ENCODE measurements at regions not wholly inside any gene's neighbourhood (a gene's known extent, or its start where the extent isn't known, plus 50 kb on each side); places are given as distances from the start of the nearest gene placed in this dataset.

DNA sequence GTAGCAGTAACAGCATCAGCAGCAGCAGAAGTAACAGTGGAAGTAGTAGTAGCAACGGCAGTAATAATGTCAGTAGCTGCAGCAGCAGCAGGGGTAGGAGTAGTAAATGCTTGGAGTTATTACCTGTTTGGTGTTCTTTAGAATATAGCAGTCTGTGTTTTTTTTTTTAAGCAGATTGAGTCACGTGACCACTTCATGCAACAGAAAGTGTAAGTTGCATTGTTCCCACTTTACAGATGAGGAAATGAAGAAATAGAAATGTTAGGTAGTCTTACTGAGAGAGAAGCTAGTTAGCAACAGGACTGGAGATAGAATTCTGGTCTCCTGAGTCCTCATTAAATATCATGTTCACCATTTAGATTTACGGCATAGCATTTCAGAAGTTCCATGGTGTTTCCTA is 358.2 kb downstream of the HAPSTR1 start:
- no peak for DNase-seq (ENCODE audit: low read depth)

DNA sequence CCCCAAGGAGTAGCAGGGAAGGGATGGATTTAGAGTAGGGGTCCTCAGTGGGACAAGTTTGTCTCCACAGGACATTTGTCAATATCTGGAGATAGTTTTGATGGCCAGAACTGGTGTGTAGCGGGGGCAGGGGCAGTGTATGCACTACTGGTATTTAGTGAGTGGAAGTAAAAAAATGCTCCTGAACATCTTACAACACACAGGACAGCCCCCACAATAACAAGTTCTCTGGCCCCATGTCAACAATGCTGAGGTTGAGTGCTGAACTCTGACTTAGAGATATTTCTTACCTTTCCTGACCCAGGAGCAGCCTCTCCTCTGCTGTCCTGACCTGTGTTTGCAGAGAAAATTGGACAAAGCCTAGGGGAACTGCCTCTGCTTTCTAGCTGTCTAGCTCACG is 365.8 kb downstream of the HAPSTR1 start:
- no peak for DNase-seq (ENCODE audit: low read depth)

DNA sequence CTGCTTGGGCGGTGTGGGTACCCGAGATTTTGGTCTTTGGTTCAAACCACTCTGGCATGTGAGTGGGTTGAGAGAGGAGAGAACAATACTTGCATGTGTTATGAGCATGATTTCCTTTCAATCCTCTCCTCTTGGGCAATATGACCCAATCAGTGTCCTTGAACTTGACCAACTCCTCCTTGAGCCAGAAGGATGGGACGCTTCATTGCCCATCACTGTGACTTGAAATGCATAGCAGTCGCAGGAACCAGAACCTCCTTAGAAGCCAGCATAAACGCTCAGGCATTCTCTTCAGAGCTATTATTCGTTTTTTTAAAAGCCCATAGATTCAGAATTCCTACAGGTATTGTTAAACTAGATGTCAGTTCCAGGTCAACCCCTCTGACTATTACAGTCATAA is 367.4 kb downstream of the HAPSTR1 start:
- DNase-seq (ENCODE audit: low read depth), result no peak

DNA sequence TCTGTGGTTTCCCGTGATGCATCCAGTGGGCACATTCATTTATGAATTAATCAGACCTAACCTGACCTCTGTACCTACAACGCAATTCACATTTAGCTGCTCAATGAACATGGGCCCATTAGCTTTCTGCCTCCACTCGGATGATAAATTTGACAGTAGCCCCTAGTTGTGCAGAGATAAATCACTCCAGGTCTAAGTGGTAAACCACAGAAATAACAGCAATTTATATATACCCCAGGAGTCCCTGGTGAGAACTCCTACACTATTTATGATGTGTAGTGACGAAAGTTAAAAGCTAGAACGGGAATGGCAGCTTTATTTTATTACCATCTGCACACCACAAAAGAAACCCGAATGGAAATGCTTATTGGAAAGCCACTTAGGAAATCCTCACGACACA is 371.5 kb downstream of the HAPSTR1 start:
- no peak for DNase-seq (ENCODE audit: low read depth)

DNA sequence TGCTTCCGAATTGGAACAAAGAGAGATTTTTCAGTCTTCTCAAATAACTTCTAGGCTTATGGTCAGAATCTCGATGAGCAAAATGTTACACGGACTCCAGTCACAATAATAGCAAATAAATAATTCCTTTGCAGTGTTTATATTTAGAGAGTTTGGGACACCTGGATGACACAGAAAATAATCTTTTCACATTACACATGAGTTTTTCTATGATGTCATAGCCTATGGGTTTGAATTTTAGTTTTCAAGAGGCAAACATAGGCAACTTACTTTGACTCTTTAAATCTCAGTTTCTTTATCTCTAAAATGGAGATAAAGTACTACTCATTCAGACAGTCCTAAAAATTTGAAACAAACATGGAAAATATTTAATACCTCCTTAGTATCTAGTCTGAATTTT is 372.0 kb downstream of the HAPSTR1 start:
- no peak for DNase-seq (ENCODE audit: low read depth)

DNA sequence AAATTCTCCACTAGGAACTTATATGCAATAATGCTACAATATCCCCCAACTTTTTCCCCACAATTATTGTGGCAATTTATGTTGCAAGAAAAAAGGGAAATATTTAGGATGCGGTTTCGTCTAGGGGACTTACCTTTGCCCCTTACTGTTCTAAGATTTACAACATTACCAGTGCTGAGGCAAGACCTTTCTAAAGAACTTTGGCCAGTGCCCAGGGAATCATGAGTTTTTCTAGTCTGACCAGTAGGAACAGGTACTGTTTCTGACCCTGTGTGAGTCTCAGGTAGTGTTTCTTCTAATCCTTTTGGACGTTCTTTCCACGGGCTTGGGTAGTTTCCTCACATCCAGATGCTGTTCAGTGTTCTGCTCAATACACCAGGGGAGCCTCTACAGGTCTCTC is 373.7 kb downstream of the HAPSTR1 start:
- DNase-seq (ENCODE audit: low read depth), result no peak

DNA sequence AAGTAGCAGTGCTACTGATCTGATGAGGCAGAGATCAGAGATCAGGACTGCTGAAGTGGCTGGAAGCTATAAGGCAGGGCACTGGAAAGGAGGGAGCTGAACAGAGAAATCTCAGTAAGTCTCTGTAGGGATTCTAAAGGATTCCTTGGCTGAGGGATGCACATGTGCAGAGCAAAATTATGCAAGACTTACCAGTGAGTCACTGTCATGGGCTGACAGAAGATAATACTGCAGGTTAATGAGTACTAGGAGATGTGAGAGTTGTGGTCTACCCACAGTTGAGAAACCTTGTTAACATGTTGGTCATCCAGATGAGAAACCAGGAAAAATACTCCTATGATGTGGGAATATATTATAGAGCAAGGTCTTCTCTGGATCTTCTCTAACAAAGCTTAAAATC is 378.1 kb downstream of the HAPSTR1 start:
- no peak for DNase-seq (ENCODE audit: low read depth)

DNA sequence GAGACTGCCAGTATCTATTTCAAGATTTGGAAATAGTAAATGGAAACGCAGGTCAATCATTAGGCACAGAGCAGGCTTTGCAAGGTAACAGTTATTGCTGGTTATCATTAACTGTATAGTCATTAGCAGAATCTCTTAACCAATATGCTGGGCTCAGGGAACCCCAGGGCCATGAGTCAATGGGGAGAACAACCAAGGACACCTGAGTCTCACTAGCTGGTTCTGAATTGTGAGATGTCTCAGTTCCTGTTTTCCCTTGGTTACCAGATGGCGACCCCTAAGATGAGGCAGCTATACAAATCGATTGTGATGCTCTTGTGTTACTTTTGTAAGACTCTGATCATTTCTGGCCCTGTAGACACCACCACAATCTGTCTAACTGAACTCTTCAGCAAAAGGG is 385.3 kb downstream of the HAPSTR1 start:
- no peak for DNase-seq (ENCODE audit: low read depth)

DNA sequence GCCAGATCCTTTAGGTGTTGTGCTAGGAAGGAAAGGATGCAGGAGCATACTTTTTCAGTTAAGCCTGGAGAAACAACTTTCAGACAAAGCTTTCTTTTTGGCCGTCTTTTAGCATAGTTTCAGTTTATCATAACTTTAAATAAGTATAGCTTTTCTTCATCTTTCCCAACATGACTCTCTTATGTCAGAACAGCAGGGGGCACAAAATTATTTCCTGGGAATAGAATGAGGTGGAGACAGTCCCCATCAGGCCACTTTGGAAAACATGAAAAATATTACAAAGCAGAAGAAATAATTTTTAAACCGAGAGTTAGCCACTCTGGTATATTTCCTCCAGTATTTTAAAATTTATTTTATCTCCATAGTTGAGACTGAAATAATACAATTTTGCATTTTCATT is 387.6 kb downstream of the HAPSTR1 start:
- DNase-seq (ENCODE audit: low read depth), result no peak

DNA sequence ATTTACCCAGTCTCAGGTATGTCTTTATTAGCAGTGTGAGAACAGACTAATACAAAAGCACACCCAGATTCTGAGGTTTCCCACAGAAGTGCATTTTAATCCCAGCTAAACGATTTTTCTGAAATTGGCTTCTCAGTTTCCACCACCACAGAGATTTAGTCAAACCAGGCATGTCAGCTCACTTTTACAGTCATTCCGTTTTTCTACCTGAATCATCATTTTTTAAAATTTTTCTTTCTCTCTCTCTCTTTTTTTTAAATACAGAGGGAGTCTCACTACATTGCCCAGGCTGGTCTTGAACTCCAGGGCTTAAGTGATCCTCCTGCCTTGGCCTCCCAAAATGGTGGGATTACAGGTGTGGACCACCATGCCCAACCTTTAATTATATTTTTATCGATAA is 389.1 kb downstream of the HAPSTR1 start:
- no peak for DNase-seq (ENCODE audit: low read depth)

DNA sequence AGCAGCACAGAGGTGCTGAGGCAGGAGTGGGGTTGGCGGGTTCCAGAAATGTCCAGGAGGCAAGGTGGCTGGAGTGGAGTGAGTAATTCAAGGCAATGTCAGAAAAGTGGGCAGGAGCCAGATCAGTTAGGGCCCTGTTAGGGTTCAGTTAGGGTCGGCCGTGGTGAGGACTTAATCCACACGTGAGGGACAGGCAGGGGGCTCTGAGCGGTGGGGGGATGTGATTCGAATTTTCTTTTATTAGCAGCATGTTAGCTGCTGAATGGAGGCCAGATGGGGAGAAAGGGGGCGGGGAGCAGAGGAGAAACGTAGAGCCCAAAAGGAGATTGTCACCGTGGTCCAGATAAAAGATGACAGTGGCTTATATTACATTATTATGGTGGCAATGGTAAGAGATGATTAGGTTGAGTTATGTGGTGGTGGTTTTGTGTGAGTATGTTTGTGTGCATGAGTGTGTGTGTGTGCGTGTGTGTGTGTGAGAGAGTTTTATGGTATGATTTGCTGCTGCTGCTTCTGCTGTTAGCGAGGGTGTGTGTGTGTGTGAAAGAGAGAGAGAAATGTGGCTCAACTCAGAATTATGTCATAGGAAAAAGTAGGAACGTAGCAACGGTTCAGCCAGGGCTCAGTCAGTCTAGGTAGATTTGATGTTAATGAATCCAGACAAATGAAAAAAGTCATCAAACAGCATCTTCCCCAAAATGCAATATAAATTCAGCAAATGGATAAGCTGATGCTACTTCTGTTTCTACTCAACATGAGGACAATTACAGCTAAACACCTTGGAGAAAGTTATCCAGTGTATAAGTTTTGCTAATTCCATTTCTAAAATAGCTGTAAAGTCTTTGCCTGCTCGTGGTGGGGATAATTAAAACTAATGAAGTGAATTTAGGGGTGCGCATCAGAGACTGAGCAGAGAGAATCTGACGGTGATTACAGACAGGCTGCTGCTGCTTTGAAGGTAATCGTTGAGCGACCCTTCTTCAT is 390.6 kb downstream of the HAPSTR1 start:
- DNase-seq (ENCODE audit: low read depth), result no peak

DNA sequence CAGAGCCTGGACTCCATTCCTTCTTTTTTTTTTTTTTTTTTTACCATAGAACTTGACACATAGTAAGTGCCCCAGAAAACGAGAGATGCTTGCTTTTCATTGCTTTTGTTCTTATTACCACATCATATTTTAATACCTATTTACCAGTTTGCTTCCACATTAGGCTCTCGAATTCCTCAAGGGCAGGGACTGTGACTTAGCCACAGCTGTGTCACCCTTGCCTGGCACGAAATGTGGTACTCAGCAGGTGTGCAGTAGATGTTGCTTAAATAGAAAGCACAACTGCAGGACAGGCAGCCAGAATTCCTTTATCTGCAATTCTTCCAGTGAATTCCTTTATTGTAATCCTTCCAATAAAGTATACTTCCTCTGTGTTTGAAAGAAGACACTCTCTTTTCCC is 393.0 kb downstream of the HAPSTR1 start:
- DNase-seq (ENCODE audit: low read depth), result no peak

DNA sequence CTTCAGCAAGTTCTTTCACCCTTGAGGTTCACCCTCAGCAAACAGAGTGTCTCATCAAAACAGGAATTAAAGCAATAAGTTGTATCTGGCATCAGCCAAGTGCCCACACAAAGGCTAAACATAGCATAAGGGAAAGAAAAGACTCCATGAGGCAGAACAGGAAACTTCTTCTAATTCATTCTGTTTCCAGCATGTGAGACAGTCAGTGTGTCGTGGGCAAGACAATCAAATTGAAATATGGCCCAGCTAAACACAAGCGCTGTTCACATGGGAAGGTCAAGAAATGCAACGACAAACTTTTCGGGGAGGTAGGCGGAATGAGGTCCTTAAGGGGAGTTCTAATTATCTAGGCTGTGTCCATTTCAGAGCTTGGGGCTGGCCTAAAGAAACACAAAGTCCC is 393.4 kb downstream of the HAPSTR1 start:
- no peak for DNase-seq (ENCODE audit: low read depth)

DNA sequence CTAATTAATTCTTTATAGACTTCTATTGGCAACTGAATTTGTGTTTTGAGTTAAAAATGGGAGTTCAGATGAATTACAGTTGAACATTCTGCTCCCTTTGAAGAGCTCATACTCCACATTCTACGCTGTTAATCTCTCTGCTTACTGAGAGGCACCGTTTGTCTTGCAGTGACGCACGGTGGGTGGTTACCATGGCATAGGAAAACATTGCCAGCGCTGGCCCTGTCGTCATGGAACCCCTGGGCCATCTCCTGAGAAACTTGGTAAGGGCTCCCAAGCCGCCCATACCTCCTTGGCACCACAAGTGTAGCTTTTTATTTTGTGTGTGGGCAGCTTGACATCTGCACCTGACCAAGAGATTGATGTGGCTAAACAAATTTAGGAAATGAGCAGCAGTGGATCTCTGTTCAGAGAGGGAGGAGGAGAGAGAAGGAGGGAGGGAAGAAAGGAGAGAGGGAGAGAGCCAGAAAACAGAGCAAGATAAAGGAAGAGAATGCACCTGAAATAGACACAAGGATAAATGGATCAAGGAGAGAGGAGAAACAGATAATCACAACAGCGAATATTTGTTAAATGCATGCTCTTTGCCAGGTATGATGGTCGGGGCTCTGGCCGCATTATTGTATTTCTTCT is 398.5 kb downstream of the HAPSTR1 start:
- no peak for DNase-seq (ENCODE audit: low read depth)

DNA sequence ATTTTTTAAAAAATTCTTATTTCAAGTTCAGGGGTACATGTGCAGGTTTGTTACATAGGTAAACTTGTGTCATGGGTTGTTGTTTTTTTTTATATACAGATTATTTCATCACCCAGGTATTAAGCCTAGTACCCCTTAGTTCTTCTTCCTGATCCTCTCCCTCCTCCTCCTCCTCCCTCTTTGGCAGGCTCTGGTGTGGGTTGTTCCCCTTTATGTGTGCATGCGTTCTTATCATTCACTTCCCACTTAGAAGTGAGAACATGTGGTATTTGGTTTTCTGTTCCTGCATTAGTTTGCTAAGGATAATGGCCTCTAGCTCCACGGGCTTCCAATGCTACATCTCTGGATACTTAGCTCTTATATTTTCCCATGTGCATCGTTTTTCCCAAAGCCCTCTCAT is 404.4 kb downstream of the HAPSTR1 start:
- no peak for DNase-seq (ENCODE audit: low read depth)

DNA sequence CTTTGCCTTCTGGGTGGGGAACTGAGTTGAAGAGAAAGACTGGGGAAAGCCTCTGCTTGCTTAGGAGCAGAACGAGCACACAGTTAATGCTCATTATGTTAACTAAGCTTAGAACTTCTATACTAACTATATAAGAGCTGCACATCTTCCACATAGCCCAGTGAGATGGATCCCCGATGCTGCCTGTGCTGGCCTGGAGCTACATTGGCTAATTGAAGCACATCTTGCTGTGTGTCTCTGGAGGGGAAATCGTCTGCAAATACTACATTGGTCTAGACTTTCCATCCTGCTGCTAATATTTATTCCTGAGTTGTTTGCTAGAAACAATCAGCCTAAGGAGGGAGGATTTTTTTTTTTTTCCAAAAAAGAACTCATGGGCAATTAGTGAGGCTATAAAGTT is 406.3 kb downstream of the HAPSTR1 start:
- DNase-seq (ENCODE audit: low read depth), result no peak

DNA sequence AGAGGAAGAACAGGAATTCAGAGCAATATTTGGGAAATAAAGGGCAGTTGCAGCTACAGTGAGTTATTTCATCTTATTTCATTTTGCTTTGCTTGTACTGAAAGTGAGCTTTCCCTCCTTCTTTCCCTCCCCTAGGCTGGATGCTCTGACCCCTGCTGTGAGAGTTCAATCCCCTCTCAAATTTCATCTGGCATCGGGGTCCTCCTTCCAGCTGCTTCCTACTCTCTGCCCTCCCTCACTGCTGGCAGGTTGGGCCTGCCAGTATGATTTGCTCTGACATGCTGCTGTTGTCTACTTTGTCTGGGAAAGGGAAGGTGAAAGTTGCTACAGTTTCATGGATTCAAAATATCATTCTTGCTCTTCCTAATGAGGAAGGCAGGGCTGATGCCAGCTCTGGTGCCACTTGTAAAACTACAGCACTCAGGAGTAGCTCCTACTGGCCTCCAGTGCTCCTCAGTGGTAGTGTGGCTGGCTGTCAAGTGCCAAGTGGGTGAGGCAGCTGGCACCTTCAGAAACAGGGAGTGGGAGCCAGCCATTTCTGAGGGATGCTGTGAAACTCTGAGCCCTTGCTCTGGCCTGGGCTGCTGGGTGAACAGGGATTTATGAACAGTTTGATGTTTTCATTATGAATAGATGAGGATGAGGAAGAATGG is 408.6 kb downstream of the HAPSTR1 start:
- DNase-seq (ENCODE audit: low read depth), result no peak

DNA sequence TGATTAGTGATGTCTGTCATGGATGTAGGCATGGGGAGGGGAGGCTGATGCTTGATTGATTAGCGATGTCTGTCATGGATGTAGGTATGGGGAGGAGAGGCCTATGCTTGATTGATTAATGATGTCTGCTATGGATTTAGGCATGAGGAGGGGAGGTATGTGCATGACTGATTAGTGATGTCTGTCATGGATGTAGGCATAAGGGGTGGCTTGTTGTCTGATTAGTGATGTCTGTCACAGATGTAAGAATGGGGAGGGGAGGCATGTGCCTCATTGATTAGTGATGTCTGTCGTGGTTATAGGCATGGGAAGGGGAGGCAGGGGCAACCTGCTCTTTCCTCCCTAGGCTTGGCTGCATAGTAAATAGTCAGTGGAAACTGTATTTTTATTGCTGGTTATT is 409.4 kb downstream of the HAPSTR1 start:
- no peak for DNase-seq (ENCODE audit: low read depth)

DNA sequence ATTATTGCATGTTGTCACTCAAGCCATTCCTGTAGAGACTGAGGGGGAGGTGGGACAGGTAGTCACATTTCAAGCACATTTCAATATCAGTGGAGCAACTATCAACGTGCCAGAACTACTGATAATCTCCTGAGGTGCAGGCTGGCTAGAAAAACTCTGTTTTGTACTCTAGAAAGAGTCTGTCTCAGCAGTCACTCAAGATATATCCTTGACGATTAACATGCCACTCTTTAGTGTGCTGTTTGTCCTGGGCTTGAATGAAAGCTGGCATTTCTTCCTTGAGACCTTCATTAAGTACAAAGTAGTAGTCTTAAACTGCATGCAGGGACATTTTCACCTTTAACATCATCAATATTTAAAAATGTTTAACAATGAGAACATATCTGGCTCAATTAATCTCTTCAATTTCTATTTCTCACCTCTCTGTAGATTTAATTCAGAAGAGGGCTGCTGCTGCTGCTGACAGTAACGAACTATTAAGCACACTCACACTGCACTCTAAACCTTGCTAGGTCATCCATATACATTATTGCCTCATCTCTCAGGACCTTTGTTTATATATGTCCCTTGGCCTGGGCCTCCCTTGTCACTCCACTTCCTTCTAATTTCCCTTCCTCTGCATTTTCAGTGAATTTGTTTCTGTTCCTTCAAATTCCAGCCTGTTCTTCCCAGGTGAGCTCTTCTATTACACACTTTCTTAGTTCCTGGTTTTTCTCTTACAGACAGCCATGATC is 412.0 kb downstream of the HAPSTR1 start:
- no peak for DNase-seq (ENCODE audit: low read depth)

DNA sequence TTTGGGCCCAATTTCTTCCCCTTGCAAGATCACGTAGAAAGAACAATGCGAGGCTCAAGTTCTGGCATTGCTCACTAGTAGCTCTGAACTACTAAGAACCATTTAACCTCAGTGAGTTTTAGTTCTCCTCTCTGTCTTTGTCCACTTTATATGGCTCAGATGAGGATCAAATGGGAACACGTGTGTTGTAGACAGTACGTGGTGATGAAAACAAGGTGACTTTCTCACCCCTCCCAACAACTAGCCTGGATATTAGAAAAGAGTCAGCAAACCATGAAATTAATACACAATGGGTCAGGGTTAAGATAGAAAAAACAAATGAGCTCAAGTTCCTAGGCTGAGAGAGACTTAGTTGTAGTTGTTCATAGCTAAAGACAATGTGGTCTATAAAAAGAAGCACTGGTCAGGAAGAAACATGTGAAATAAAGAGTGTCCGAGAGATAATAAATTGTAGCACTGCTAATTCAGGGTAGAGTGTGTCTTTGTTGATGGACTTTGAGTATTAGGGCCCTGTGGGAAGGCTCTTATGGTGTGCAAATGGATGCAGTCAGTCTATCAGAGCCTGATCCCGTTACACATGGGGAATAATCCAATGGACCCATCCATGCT is 417.0 kb downstream of the HAPSTR1 start:
- DNase-seq (ENCODE audit: low read depth), result no peak

DNA sequence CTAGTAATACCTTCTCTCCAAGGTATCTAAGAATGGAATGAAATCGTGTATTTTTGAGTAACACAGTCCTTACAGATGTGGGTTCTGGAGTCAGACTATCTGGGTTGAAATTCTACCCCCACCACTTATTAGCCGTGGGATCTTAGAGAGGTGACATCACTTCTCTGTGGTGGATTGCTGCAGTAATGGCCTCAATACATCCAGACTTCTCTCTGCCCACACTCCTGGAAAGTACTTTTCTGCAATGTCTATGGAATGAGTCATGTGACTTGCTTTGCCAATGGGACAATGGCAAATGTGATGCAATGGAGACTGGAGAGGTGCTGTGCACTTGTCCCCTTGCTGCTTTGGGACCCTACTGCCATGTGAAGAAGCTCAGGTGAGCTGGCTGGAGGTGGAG is 418.2 kb downstream of the HAPSTR1 start:
- DNase-seq (ENCODE audit: low read depth), result no peak
